EL (cell line): ENCODE measurements at regions not wholly inside any gene's neighbourhood (a gene's known extent, or its start where the extent isn't known, plus 50 kb on each side); places are given as distances from the start of the nearest gene placed in this dataset.
"Not testable (repeated sequence)": the region's sequence is repeated elsewhere in the genome, so short reads cannot be mapped to it uniquely, and the experiment has no call there.

Experiments
- DNase-seq: peaks from one replicate; pipeline ENCODE4 v3.0.0-alpha.2; 2016

DNA sequence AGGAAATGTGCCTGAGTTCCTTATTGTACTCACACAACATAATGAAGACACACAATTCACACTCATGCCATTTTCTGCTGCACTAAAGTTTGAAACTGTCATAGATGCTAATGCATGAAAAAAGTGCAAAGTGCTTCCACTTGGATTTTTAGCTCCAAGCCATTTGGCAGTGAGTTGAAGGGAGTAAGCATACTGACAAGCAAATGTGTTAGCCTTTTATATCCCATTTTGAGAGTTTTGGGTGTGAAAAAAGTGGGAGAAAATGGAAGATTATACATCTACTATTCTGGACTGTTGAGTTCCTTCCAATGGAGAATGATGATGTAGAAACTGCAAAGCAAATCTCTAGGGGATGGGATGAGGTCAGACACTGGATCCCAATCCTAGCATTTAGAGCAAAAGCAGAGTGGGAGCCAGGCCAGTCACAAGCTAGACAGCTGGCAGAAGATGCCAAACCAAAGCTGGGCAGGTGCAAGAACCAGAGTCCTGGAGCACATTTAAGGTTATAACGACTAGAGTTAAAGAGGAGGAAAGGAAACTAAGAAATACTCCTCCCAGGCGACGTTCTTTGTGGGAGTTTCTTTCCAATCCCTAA is 216.8 kb downstream of the FBXO8 start:
- DNase-seq: no peak

DNA sequence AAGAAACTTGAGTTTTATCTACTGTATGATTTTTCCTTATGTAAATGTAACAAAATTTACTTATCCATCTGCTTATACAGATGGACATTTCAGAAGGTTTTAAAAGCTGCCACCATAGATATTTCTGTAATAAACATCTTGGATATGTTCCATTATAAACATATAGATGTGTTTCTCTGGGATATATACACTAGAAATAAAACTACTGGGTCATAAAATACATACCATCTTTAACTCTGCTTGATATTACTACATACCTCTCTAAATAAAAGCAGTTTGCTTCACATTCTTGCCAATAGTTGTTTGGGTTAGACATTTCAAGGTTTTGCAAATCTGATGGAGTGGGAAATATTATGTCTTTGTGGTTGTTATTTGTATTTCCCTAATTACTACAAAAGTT is 220.6 kb downstream of the FBXO8 start:
- no peak for DNase-seq

DNA sequence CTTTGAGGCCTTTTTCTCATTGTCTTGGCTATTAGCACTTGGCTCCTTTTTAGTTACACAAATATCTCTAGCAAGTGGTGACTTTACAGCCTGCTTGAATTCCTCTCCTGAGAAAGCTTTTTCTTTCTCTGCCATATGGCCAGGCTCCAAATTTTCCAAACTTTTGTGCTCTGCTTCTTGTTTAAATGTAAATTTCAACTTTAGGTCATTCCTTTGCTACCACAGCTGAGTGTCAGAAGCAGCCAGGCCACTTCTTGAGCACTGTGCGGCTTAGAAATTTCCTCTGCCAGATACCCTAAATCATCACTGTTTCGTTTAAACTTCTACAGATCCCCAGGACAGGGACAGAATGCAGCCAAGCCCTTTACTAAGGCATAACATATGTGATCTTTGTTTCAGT is 222.4 kb downstream of the FBXO8 start:
- DNase-seq: no peak

DNA sequence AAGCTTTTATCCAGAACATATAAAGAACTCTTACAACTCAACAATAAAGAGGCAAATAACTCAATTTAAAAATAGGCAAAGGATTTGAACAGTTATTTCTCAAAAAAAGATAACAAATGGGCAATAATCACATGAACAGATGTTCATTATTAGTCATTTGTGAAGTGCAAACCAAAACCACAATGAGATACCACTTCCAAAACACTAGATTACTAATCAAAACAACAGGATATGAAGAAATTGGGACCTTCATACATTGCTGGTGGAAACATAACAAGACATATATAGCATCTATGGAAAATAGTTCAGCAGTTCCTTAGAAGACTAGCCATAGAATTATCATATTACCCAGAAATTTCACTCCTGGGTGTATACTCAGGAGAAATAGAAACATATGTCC is 224.6 kb downstream of the FBXO8 start:
- no peak for DNase-seq

DNA sequence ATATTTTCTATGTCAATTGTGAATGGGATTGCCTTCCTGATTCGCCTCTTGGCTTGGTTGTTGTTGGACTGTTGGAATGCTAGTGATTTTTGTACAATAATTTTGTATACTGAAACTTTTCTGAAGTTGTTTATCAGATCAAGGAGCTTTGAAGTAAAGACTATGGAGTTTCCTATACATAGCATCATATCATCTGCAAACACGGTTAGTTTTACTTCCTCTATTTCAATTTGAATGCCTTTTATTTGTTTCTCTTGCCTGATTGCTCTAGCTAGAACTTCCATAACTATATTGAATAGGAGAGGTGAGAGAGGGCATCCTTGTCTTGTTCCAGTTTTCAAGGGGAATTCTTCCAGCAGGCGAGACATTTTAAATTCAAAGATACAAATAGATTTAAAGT is 226.5 kb downstream of the FBXO8 start:
- DNase-seq: no peak

DNA sequence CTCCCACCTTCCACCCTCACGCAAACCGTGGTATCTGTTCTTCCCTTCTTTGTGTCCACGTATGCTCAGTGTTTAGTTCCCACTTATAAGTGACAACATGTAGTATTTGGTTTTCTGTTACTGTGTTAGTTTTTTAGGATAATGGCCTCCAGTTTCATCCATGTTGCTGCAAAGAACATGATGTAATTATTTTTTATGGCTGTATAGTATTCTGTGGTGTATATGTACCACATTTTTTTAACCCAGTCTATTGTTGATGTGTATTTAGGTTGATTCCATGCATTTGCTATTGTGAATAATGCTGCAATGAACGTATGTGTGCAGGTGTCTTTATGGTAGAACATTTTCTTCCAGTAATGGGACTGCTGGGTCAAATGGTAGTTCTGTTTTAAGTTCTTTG is 228.1 kb downstream of the FBXO8 start:
- DNase-seq: no peak

DNA sequence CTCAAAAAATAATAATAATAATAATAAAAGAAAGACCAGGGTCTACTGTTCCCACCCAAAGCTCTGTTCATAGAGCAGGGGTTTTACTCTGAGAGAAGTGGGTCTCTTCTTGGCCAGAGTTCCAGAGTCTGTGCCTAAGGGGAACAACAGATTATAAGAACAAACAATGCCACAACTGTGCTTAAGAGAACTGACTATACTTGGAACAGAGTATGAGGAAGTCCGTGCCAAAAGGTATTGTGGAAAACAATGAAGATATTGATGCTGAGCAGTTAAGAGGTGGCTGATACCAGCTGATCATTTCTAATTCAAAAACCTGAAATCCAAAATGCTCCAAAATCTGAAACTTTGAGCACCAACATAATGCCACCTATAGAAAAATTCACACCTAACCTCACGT is 229.6 kb downstream of the FBXO8 start:
- DNase-seq: no peak

DNA sequence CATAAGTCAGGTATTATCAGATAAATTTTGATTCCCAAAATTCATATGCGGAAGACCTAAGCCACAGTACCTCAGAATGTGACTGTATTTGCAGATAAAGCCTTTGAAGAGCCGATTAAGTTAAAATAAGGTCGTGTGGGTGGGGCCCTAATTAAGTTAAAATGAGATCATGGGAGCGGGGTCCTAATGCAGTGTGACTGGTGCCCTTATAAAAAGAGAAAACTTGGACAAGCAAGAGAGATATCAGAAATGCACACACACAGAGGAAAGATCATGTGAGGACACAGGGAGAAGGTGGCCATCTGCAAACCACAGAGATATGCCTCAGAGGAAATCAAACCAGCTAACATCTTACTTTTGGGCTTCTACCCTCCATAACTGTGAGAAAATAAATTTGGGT is 236.1 kb downstream of the FBXO8 start:
- DNase-seq: no peak

DNA sequence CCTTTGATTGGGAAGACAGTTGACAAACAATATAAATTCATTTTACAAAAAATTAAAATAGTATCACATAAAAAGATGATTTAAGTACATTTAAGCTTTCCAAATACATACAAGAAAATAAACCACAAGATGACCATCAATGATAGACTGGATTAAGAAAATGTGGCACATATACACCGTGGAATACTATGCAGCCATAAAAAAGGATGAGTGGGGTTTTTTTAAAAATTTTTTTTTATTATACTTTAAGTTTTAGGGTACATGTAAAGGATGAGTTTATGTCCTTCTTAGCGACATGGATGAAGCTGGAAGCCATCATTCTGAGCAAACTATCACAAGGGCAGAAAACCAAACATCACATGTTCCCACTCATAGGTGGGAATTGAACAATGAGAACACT is 237.6 kb downstream of the FBXO8 start:
- DNase-seq: not testable (repeated sequence)

DNA sequence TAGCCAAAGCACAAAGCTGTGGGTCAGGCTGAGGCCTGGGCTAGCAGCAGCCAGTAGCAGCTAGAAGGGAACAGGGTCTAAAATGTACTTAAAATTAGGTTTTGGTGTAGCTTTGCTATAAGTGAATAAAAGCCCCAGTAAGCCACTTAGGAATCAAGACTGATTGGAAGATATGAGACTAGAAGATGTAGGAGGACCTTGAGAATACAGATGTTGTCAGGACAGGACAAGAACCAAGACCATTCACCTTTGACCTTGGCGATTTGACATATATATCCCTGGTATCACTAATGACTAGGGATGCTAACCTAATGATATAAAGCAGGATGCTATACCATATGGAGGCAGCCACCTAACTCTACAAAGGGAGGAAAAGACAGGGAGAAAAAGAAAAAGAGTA is 238.1 kb downstream of the FBXO8 start:
- DNase-seq: no peak

DNA sequence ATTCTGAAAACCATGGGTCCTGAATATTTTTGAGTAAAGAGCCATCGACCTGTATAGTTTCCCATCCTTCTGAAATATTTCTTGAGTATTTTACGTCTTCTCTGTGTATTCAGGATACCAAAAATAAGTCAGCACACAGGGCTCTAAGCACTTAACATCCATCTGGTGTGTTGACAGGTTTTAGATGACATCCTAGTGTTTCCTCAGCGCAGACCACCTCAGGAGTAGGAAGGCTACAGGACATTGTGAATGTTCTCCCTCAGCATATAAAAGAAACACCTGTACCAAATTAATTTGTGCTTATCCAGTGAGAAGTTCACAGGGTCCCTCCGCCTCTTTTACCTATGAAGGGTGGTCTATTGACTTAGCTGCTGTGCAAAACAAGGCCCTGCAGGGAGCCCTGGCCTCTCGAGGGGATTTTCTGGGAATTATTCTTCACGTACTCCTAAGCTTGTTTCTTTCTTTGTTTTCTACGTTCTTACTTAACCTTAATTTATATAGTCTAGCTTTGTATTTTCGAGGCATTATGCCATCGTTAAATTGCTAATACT is 241.8 kb downstream of the FBXO8 start:
- DNase-seq: no peak

DNA sequence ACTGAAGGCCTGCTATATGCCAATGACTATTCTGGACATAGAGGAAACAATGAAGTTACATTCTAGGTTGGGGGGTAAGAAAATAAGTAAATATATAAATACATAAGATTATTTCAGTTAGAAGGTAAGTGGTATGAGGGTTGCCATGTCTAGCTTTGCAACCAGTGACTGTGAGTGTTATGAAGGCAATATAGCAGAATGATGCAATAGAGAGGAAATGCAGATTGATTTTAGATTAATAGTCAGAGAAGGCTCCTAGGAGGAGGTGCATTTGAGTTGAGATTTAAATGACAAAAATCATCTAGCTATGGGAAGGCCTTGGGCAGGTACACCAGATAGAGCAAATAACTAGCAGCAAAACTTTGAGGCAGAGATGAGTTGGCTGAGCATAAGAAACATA is 243.2 kb downstream of the FBXO8 start:
- no peak for DNase-seq

DNA sequence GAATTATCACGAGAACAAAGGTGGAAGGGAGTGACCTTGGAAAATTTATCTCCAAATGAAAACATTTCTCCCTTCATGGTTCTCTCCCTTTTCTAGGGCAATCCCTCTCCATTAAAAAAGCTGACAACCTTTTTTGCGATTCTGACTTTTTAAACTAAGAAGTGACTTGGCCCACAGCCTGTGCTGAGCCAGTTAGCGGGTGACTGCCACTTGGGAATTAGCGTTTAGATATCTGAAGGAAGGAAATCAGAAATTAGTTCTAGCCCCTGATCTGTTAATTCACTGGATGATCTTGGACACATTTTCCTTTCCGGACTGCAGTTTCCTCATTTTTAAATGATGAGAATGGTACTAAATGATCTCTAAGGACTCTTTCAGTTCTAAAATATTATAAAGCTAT is 245.0 kb downstream of the FBXO8 start:
- DNase-seq: no peak

DNA sequence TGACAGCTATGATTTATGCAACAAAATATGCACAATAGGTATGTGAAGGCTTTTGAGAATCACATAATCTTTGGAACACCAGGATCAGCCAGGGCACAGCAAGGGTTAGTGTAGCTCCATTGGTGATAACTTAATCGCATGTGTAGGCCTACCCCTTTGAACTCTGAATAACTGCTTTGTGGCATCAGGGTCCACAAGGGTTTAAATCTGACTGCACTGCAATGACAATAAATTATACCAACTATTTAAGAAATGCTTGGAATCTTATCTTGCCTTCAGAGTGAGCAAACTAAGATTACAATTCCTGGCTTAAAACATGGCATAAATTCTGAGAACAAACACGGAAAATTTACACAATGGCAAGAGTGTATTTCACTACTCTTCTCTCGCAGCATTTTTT is 245.8 kb downstream of the FBXO8 start:
- no peak for DNase-seq

DNA sequence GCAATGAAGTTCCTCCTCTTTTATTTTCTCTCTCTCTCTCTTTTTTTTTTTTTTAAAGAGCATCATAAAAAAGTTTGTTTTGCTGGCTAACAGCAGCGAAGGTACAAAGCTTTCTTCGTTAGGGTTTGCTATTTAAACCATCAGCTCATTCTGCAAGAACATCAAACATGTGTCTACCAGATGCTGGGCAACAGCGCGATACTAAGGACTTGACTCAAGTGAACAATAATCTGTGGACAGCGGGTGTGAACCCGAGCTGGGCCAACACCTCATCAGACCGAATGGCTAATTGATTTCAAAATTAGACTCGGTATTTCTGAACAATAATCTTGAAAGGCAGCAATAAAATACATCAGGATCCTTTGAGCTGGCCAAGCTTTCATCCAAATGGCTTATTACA is 246.4 kb downstream of the FBXO8 start:
- DNase-seq: no peak

DNA sequence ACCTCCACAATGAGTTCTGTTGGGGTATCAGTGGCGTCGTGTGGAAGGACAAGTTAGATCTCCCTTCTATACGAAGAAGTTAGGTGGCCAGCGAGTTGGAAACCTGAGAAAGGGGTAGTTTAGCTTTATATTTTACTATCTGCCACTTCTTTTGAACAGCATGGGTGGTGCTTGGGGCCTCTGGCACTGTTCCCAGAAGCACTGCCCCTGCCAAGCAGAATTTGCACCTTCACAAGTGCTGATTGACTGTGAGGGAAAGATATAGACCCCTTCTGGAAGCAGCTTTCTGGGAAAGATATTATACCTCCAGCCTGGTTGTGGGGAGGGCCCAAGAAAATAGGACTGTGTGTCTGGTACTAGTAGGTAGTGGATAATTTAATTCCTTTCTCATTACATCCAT is 246.9 kb downstream of the FBXO8 start:
- DNase-seq: no peak

DNA sequence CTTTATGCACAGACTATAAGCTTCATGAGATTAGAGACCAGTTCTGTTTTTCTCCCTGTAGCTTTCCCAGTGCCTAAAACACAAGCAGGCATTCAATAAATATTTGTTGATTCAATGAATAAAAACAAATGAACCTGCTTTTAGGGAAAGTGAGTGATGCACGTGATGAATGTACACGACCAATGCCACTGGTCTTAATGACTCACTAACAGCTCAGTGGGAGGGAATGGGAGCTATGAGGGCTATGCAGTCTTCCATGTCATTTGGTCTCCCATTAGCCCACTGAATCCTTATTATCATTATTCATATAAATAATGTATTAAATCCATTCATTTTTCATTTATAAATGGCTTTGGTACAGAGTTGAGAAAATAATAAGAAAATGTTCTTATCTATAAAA is 247.4 kb downstream of the FBXO8 start:
- peak; percentile 8 for DNase-seq

DNA sequence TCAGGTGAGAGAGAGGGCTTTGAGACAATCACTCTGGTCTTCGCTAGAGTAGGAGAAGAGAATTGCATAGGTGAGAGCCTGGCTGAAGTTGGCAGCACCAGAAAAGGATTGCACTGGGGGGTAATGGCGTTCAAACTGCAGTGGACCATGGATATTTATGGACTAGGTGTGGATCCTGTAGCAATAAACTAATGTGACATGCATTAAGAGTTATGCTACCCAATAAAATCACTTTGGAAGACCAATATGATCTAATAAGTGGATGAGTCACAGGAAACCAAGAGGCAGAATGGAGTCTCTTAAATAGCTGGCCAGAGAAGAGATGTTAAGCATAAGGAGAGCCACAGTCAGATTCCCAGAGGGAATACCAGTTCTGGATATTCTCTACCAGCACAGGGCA is 259.8 kb downstream of the FBXO8 start:
- peak; percentile 2 for DNase-seq

DNA sequence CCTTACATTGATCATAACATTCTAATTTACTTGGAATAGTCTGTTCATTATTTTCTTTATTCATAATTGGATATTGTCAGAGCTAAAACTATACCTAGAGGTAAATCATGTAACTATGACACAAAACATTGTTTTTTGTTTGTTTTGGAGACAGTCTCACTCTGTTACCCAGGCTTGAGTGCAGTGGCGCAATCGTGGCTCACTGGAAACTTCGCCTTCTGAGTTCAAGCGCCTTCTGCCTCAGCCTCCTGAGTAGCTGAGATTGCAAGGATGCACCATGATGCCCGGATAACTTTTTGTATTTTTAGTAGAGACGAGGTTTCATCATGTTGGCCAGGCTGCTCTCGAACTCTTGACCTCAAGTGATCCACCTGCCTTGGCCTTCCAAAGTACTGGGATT is 265.2 kb downstream of the FBXO8 start:
- no peak for DNase-seq

DNA sequence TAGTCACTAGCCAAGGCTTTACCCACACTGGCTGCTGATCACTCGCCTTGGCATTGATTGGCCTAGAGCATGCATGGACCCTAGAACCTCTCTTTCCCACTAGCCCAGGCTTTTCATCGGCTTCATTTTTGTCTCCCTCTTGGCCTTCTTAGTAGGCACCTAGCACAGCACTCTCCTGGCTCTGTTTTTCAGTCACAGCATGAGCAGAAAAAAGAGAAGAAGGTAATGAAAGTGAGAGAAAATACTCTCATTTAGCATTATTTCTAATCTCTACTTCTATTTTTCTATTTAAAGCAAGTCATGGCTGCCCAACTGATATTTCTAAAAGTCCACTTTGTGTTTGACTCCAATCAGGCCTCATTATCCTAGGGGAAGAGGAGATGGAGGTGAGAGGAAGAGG is 267.2 kb downstream of the FBXO8 start:
- no peak for DNase-seq

DNA sequence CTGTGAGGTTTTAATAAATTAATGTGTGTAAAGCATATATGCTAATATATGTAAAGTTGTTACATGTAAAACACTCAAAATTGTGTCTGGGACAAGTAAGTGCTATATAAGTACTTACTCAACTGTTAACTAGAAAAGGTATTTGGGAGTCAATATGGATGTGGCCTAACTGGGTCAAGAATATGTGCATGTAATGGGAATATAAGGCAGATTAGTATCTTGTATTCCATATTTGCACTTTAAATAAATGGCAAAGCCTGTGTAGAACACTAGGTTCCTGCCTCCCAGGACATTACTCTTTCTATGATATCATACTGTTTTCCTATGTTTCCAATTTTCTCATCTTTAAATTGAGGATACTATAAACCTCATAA is 270.6 kb downstream of the FBXO8 start:
- DNase-seq: no peak

DNA sequence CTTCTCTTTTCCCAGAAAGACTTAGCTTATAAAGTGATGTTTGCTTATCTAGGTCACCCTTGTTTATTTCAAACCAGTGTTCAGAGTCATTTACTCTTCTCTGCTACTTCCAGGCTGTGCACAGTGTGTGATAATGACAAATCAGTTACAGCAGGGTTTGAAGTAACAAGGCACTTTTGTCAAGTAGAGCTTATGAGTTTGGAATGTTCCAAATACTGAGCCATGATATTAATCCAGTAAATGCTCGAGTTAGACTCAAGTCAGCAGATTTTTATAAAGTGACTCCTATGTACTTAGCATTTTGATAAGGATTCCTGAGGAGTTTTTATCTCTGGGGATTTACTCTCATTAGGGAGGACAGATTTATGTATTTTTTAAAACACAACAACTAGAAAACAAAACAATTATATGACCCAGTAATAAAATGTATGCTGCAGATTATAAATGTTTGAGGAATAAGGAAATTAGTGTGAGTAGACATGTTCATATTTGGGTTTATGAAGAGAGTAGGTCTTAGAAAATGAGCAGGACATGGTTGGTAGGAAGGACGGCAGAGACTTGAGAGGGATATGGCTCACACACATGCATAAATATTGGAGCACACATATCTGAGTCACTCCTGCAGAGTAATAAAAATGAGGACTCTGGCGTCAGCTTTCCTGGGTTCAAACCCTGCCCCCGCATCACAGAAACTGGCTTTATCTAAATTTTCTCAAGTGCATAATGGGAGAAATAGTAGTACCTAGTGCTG is 271.2 kb downstream of the FBXO8 start:
- DNase-seq: no peak

DNA sequence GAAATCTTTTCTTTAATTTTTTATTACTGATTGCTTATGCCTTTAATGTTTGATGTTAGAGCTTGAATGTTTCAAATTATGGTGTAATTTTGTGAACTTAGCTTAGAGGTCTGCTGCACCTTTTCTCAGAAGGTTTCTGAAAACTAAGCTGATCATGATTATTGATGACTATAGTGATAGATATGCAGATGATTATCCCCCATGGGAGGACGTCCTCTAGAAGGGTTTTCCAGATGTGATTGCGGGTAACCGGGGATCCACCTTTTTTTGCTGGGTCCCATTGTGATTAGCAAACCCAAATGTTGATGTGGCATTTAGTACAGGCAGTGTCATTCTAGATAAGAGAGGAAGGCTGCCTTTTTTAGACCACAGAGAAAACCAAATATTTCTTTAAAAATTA is 272.9 kb downstream of the FBXO8 start:
- DNase-seq: no peak

DNA sequence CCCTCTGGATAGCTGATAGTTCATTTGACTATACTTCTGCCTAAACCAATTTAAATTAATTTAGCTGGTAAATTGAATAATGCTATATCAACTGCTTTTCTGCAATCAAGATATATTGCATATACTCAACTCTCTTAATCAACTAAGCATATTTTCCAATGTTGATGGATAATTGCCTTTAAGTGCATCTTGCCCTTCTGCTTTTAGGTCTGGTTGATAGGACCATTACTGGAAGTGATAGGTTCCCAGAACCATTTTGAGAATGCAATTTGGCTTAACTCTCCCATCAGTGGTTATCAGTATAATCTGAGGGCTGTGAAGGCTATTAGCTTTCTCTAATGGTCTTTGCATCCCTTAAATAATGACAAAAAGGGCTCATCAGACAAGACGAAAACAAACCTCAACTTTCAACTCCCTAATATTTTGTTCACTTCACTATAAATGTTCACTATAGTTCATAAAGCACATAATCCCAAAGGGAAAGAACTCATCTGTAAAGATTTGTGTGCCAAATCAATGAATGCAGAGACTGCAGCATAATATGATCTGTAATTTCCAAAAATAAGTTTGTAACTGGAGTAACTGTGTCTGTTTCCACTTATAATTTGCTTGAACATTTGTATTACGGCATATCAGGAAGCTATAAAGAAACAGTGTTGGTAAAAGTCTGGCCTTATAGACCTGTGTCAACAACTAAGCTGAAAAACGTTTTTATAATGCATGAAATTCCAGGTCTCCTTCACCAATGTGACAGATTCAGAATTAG is 273.6 kb downstream of the FBXO8 start:
- DNase-seq: no peak
